Breast epithelium (tissue), 3 donors: ENCODE measurements at regions not wholly inside any gene's neighbourhood (a gene's known extent, or its start where the extent isn't known, plus 50 kb on each side); places are given as distances from the start of the nearest gene placed in this dataset.

Source experiments
- POLR2AphosphoS5 ChIP-seq, 3 donors: sonication (generic); formaldehyde crosslinking; IDR thresholded peaks; one replicate each; pipeline ENCODE4 v1.6.1; 2017; ENCODE audit warnings: antibody characterized with exemption in 3 of 3
- TF ChIP-seq, protein P1 (sequence below), 3 donors: fragments of 450-650 bp; IDR thresholded peaks; one replicate each; pipeline ENCODE4 v1.5.1; 2016 to 2017; ENCODE audit warnings: antibody characterized with exemption in 3 of 3, mild to moderate bottlenecking in 3 of 3, moderate library complexity in 3 of 3

DNA sequence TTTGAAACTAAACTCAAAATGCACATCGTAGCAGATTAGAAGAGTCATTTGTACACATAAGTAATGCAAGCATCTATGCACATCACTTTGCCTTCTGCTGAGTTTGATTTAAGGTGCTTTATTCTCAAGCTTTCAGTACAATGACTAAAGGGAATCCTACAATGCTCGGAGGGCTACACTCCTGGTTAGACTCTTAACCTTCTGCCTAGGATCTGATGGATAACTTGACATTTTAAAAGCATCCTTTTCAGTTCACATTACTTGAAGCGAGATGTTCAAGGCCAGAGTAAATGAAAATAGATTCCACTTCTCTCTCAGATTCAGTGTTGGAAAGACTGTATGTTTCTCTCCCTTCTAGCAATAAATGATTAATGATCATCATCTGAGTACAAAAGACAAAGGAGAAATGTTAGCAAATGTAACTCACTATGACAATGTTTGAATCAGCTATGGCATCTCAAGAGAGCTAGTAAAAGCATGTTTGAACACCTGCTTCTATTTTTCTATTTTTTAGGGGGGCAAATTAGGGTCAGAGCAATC lies 259.2 kb upstream of the ANO3 start:
- no peak for TF ChIP-seq POLR2AphosphoS5 (IDR thresholded peaks at IDR 0.05)
- TF ChIP-seq, protein P1, sequence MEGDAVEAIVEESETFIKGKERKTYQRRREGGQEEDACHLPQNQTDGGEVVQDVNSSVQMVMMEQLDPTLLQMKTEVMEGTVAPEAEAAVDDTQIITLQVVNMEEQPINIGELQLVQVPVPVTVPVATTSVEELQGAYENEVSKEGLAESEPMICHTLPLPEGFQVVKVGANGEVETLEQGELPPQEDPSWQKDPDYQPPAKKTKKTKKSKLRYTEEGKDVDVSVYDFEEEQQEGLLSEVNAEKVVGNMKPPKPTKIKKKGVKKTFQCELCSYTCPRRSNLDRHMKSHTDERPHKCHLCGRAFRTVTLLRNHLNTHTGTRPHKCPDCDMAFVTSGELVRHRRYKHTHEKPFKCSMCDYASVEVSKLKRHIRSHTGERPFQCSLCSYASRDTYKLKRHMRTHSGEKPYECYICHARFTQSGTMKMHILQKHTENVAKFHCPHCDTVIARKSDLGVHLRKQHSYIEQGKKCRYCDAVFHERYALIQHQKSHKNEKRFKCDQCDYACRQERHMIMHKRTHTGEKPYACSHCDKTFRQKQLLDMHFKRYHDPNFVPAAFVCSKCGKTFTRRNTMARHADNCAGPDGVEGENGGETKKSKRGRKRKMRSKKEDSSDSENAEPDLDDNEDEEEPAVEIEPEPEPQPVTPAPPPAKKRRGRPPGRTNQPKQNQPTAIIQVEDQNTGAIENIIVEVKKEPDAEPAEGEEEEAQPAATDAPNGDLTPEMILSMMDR (IDR thresholded peaks at IDR 0.05): no peak
